ENCODE measurements at regions not wholly inside any gene's neighbourhood (a gene's known extent, or its start where the extent isn't known, plus 50 kb on each side); places are given as distances from the start of the nearest gene placed in this dataset.

DNA sequence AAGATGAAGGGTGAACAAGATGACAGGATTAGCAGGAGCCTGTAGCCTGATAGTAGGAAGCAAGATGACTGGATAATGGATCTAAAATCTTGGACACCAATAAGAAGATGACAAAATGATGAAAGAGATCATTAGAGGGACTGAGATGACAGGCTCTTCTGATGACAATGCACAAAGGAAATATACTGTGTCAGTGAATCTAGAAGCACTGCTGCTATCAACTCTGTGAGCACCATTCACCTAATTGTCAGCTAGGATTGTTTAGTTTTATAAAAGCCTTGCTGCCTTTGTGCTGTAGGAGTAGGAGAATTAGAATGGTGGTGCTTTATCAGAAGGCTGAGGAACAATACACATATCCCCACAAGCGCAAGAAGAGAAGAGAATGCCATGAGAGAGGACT is 1127.8 kb downstream of the DTWD2 start:
- no peak for TF ChIP-seq POLR2A (IDR thresholded peaks at IDR 0.05)
- TF ChIP-seq, protein P1, sequence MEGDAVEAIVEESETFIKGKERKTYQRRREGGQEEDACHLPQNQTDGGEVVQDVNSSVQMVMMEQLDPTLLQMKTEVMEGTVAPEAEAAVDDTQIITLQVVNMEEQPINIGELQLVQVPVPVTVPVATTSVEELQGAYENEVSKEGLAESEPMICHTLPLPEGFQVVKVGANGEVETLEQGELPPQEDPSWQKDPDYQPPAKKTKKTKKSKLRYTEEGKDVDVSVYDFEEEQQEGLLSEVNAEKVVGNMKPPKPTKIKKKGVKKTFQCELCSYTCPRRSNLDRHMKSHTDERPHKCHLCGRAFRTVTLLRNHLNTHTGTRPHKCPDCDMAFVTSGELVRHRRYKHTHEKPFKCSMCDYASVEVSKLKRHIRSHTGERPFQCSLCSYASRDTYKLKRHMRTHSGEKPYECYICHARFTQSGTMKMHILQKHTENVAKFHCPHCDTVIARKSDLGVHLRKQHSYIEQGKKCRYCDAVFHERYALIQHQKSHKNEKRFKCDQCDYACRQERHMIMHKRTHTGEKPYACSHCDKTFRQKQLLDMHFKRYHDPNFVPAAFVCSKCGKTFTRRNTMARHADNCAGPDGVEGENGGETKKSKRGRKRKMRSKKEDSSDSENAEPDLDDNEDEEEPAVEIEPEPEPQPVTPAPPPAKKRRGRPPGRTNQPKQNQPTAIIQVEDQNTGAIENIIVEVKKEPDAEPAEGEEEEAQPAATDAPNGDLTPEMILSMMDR (IDR thresholded peaks at IDR 0.05), result no peak
